ENCODE measurements at regions not wholly inside any gene's neighbourhood (a gene's known extent, or its start where the extent isn't known, plus 50 kb on each side); places are given as distances from the start of the nearest gene placed in this dataset.

- peak; percentile 42 to 60 for DNase-seq (ENCODE audit: low read depth in 2 of 2)
Observed at GRCh38 chr13:50678464-50679162, 164.9 kb downstream of the DLEU7 start.

- DNase-seq (ENCODE audit: low read depth in 2 of 2): peak; percentile 55 to 56
Observed at GRCh38 chr13:50679321-50679720, 164.2 kb downstream of the DLEU7 start.

GRCh38 chr13:50682002-50682401, 161.5 kb downstream of the DLEU7 start:
- no peak for DNase-seq (ENCODE audit: low read depth in 2 of 2)

GRCh38 chr13:50682966-50683365, 160.5 kb downstream of the DLEU7 start:
- no peak for DNase-seq (ENCODE audit: low read depth in 2 of 2)

- DNase-seq (ENCODE audit: low read depth in 2 of 2): no peak
Observed at GRCh38 chr13:50684366-50684765, 159.1 kb downstream of the DLEU7 start.

GRCh38 chr13:50685491-50685890, 158.0 kb downstream of the DLEU7 start:
- DNase-seq (ENCODE audit: low read depth in 2 of 2): peak; percentile 41 to 47

GRCh38 chr13:50685956-50686355, 157.5 kb downstream of the DLEU7 start:
- no peak for DNase-seq (ENCODE audit: low read depth in 2 of 2)

GRCh38 chr13:50686551-50686950, 156.9 kb downstream of the DLEU7 start:
- DNase-seq (ENCODE audit: low read depth in 2 of 2): no peak

GRCh38 chr13:50687545-50687944, 155.9 kb downstream of the DLEU7 start:
- DNase-seq (ENCODE audit: low read depth in 2 of 2): no peak

GRCh38 chr13:50690006-50690405, 153.5 kb downstream of the DLEU7 start:
- no peak for DNase-seq (ENCODE audit: low read depth in 2 of 2)

GRCh38 chr13:50691176-50691680, 152.3 kb downstream of the DLEU7 start:
- no peak for DNase-seq (ENCODE audit: low read depth in 2 of 2)

GRCh38 chr13:50691681-50692263, 151.7 kb downstream of the DLEU7 start:
- no peak for DNase-seq (ENCODE audit: low read depth in 2 of 2)

GRCh38 chr13:50692396-50692915, 151.0 kb downstream of the DLEU7 start:
- DNase-seq (ENCODE audit: low read depth in 2 of 2): no peak

- no peak for DNase-seq (ENCODE audit: low read depth in 2 of 2)
Observed at GRCh38 chr13:50693727-50694126, 149.8 kb downstream of the DLEU7 start.

GRCh38 chr13:50697746-50698539, 145.5 kb downstream of the DLEU7 start:
- no peak for DNase-seq (ENCODE audit: low read depth in 2 of 2)

- DNase-seq (ENCODE audit: low read depth in 2 of 2): no peak
Observed at GRCh38 chr13:50699874-50700663, 143.4 kb downstream of the DLEU7 start.

- DNase-seq (ENCODE audit: low read depth in 2 of 2): no peak
Observed at GRCh38 chr13:50700664-50701305, 142.7 kb downstream of the DLEU7 start.

GRCh38 chr13:50701469-50701868, 142.0 kb downstream of the DLEU7 start:
- DNase-seq (ENCODE audit: low read depth in 2 of 2): no peak

- DNase-seq (ENCODE audit: low read depth in 2 of 2): no peak
Observed at GRCh38 chr13:50706505-50706904, 137.0 kb downstream of the DLEU7 start.

- no peak for DNase-seq (ENCODE audit: low read depth in 2 of 2)
Observed at GRCh38 chr13:50707628-50708027, 135.9 kb downstream of the DLEU7 start.

GRCh38 chr13:50708461-50708860, 135.0 kb downstream of the DLEU7 start:
- no peak for DNase-seq (ENCODE audit: low read depth in 2 of 2)

All from fibroblast of skin of left quadriceps (primary cell).